SH-SY5Y (cell line): ENCODE measurements at regions not wholly inside any gene's neighbourhood (a gene's known extent, or its start where the extent isn't known, plus 50 kb on each side); places are given as distances from the start of the nearest gene placed in this dataset.

ENCODE experiments used
- GATA2 ChIP-seq: IDR thresholded peaks from 2 replicates; pipeline ENCODE4 v1.6.1; 2011; ENCODE audit warnings: mild to moderate bottlenecking, low read depth, low read length
- GATA3 ChIP-seq: IDR thresholded peaks from 2 replicates; pipeline ENCODE4 v1.6.1; 2011; ENCODE audit warnings: low read depth, mild to moderate bottlenecking, low read length, moderate library complexity

GRCh38 chr2:215660687-215661086, 224.8 kb upstream of the FN1 start:
- TF ChIP-seq GATA3: no peak
- no peak for TF ChIP-seq GATA2
